H1 (cell line): ENCODE measurements at regions not wholly inside any gene's neighbourhood (a gene's known extent, or its start where the extent isn't known, plus 50 kb on each side); places are given as distances from the start of the nearest gene placed in this dataset.

Experiments used
- CTCF ChIA-PET: fragments of 300-600 bp; sonication (Branson Sonifier 250); formaldehyde crosslinking; loops from one replicate; lab custom pipeline; 2021; ENCODE audit not compliant: partially characterized antibody; lab: Charles Lee
- POLR2A ChIA-PET: fragments of 300-600 bp; sonication (Branson Sonifier 250); formaldehyde crosslinking; loops from one replicate; lab custom pipeline; 2021; ENCODE audit warnings: inconsistent platforms; ENCODE audit not compliant: partially characterized antibody; lab: Charles Lee
- DNase-seq, 2 experiments: peaks; one replicate each; pipeline versions ENCODE4 v3.0.0 to v3.0.0-alpha.2; 2010 to 2022; ENCODE audit warnings: low spot score in 2 of 2, low read depth in 1 of 2, mixed read lengths in 1 of 2
- FAIRE-seq: peaks from 2 replicates; lab custom pipeline; 2011; peaks lifted over from hg19 to GRCh38; lab: Jason Lieb, UNC
- H2AFZ ChIP-seq: 2 replicates; pipeline ENCODE4 v1.8.1; 2012; ENCODE audit warnings: low read length, inconsistent platforms
- H2AK5ac ChIP-seq: 2 replicates; pipeline ENCODE4 v1.6.1; 2013; ENCODE audit warnings: low read depth, low read length
- H2BK120ac ChIP-seq: replicated peaks from 2 replicates; pipeline ENCODE3; 2013; ENCODE audit warnings: low read depth, low read length, inconsistent platforms
- H2BK12ac ChIP-seq: 2 replicates; pipeline ENCODE4 v1.6.1; 2013; ENCODE audit warnings: low read depth, low read length
- H2BK15ac ChIP-seq: 2 replicates; pipeline ENCODE4 v1.6.1; 2013; ENCODE audit warnings: low read length
- H2BK20ac ChIP-seq: 2 replicates; pipeline ENCODE4 v1.6.1; 2013; ENCODE audit warnings: low read length
- H2BK5ac ChIP-seq: 2 replicates; pipeline ENCODE4 v1.6.1; 2013; ENCODE audit warnings: low read depth, low read length
- H3K14ac ChIP-seq: 2 replicates; pipeline ENCODE4 v1.6.1; 2013; ENCODE audit warnings: inconsistent platforms; ENCODE audit not compliant: insufficient read length
- H3K18ac ChIP-seq: 2 replicates; pipeline ENCODE4 v1.6.1; 2013; ENCODE audit warnings: low read length; ENCODE audit errors: extremely low read depth
- H3K23ac ChIP-seq: 2 replicates; pipeline ENCODE4 v1.6.1; 2013; ENCODE audit warnings: inconsistent platforms; ENCODE audit not compliant: insufficient read length
- H3K23me2 ChIP-seq: 2 replicates; pipeline ENCODE4 v1.6.1; 2013; ENCODE audit warnings: low read depth, low read length
- H3K27ac ChIP-seq: 2 replicates; pipeline ENCODE4 v1.6.1; 2011; ENCODE audit warnings: low read depth, low read length, inconsistent platforms
- H3K27me3 ChIP-seq, 4 experiments: replicated peaks in 1 of 4; 1 replicate in 1 of 4; 2 replicates in 3 of 4; pipeline versions ENCODE4 v1.6.1 to v1.8.1; 2011 to 2013; ENCODE audit warnings: low read length in 3 of 4, mild to moderate bottlenecking in 3 of 4, inconsistent platforms in 2 of 4, mixed read lengths in 2 of 4, moderate library complexity in 1 of 4; ENCODE audit not compliant: control insufficient read depth in 3 of 4, insufficient read depth in 3 of 4; ENCODE audit errors: extremely low read depth in 1 of 4
- H3K36me3 ChIP-seq, 4 experiments: 2 replicates each; pipeline versions ENCODE4 v1.6.1 to v1.8.1; 2011 to 2013; ENCODE audit warnings: mild to moderate bottlenecking in 4 of 4, low read length in 3 of 4, moderate library complexity in 2 of 4, control low read depth in 1 of 4, inconsistent platforms in 1 of 4; ENCODE audit not compliant: insufficient read depth in 4 of 4, control insufficient read depth in 2 of 4
- H3K4ac ChIP-seq: replicated peaks from 2 replicates; pipeline ENCODE3; 2013; ENCODE audit warnings: low read length, low read depth, mixed read lengths, inconsistent platforms; ENCODE audit not compliant: insufficient read length
- H3K4me1 ChIP-seq, 4 experiments: replicated peaks in 1 of 4; 1 replicate in 1 of 4; 2 replicates in 3 of 4; pipeline versions ENCODE4 v1.6.1 to v1.8.1; 2011 to 2013; ENCODE audit warnings: low read length in 3 of 4, inconsistent platforms in 2 of 4, mixed read lengths in 1 of 4; ENCODE audit not compliant: insufficient read depth in 4 of 4, control insufficient read depth in 3 of 4
- H3K4me2 ChIP-seq, 2 experiments: 2 replicates each; pipeline versions ENCODE4 v1.6.1 to v1.8.1; 2011 to 2013; ENCODE audit warnings: low read depth in 2 of 2, low read length in 2 of 2, control low read depth in 1 of 2, inconsistent platforms in 1 of 2, mild to moderate bottlenecking in 1 of 2; ENCODE audit not compliant: insufficient read depth in 1 of 2
- H3K4me3 ChIP-seq, 4 experiments: fragments of 200-600, 300-600 bp in 1 of 4; sonication (generic), shearing (Covaris generic), sonication (Bioruptor Twin) in 1 of 4; 2 replicates each; pipeline versions ENCODE4 v1.5.1 to v1.8.1; 2011 to 2016; ENCODE audit warnings: low read length in 4 of 4, low read depth in 3 of 4, control low read depth in 2 of 4, inconsistent platforms in 2 of 4, mild to moderate bottlenecking in 2 of 4, mixed read lengths in 1 of 4, moderate library complexity in 1 of 4; ENCODE audit not compliant: insufficient read depth in 2 of 4; ENCODE audit errors: extremely low read depth in 1 of 4
- H3K56ac ChIP-seq: replicated peaks from 2 replicates; pipeline ENCODE3; 2013; ENCODE audit warnings: low read depth, mild to moderate bottlenecking, mixed read lengths, low read length, inconsistent platforms; ENCODE audit not compliant: insufficient read length
- H3K79me1 ChIP-seq: 2 replicates; pipeline ENCODE4 v1.6.1; 2013; ENCODE audit warnings: low read depth, low read length, control low read depth
- H3K79me2 ChIP-seq, 2 experiments: 2 replicates each; pipeline versions ENCODE4 v1.6.1 to v1.8.1; 2012 to 2013; ENCODE audit warnings: low read length in 2 of 2, mild to moderate bottlenecking in 2 of 2, inconsistent platforms in 1 of 2; ENCODE audit not compliant: insufficient read depth in 2 of 2, control insufficient read depth in 1 of 2
- H3K9ac ChIP-seq, 4 experiments: replicated peaks in 1 of 4; 1 replicate in 1 of 4; 2 replicates in 3 of 4; pipeline versions ENCODE4 v1.6.1 to v1.8.1; 2011 to 2013; ENCODE audit warnings: low read depth in 3 of 4, low read length in 3 of 4, control low read depth in 2 of 4, mild to moderate bottlenecking in 2 of 4, moderate library complexity in 2 of 4, inconsistent platforms in 1 of 4; ENCODE audit errors: extremely low read depth in 1 of 4
- H3K9me3 ChIP-seq, 2 experiments: 2 replicates each; pipeline versions ENCODE4 v1.6.1 to v1.8.1; 2012 to 2013; ENCODE audit warnings: mild to moderate bottlenecking in 2 of 2, moderate library complexity in 2 of 2, control low read depth in 1 of 2, inconsistent platforms in 1 of 2, low read depth in 1 of 2, low read length in 1 of 2, mixed read lengths in 1 of 2; ENCODE audit not compliant: insufficient read depth in 2 of 2
- H4K20me1 ChIP-seq, 2 experiments: replicated peaks in 1 of 2; 2 replicates each; pipeline versions ENCODE3 to v1.8.1; 2011 to 2013; ENCODE audit warnings: inconsistent platforms in 2 of 2, low read length in 2 of 2, mild to moderate bottlenecking in 1 of 2; ENCODE audit not compliant: insufficient read depth in 2 of 2, control insufficient read depth in 1 of 2
- H4K5ac ChIP-seq: 2 replicates; pipeline ENCODE4 v1.6.1; 2013; ENCODE audit warnings: low read length, low read depth, mixed read lengths, inconsistent platforms; ENCODE audit not compliant: insufficient read length
- H4K8ac ChIP-seq: 2 replicates; pipeline ENCODE4 v1.8.0; 2013; ENCODE audit warnings: mild to moderate bottlenecking, moderate library complexity, low read length, inconsistent platforms; ENCODE audit not compliant: insufficient read depth; ENCODE audit errors: extremely low read depth
- H4K91ac ChIP-seq: replicated peaks from 2 replicates; pipeline ENCODE3; 2013; ENCODE audit warnings: low read length, mixed read lengths, inconsistent platforms; ENCODE audit not compliant: insufficient read length
- CHD2 ChIP-seq: IDR thresholded peaks from 2 replicates; pipeline ENCODE4 v1.6.1; 2012; ENCODE audit warnings: low read length, improper control_type of control experiment
- POLR2AphosphoS5 ChIP-seq: IDR thresholded peaks from 2 replicates; pipeline ENCODE4 v1.6.1; 2011; ENCODE audit warnings: low read depth, low read length
- POU5F1 ChIP-seq: IDR thresholded peaks from 2 replicates; pipeline ENCODE4 v1.6.1; 2011; ENCODE audit warnings: low read depth, mild to moderate bottlenecking, low read length, moderate library complexity
- SIRT6 ChIP-seq: IDR thresholded peaks from one replicate; pipeline ENCODE4 v1.7.1; 2012; ENCODE audit warnings: low read length, inconsistent platforms
- TCF12 ChIP-seq: IDR thresholded peaks from 2 replicates; pipeline ENCODE4 v1.6.1; 2011; ENCODE audit warnings: low read depth, mild to moderate bottlenecking, low read length
- ZNF274 ChIP-seq: IDR thresholded peaks from 2 replicates; pipeline ENCODE4 v1.7.0; 2012; ENCODE audit warnings: low read length, borderline replicate concordance; ENCODE audit errors: extremely low read depth
- WGBS, 2 experiments: shearing (Covaris generic) in 1 of 2; methylation state at CpG; one replicate each; pipeline versions ENCODE4 v1.1.6 to v1.1.7; 2013 to 2015; ENCODE audit warnings: low lambda C conversion rate in 2 of 2, mixed read lengths in 2 of 2, inconsistent platforms in 1 of 2, low coverage in 1 of 2, missing lambda C conversion rate in 1 of 2; ENCODE audit not compliant: insufficient replicate concordance in 2 of 2, insufficient coverage in 1 of 2, insufficient read length in 1 of 2; ENCODE audit errors: extremely low coverage in 1 of 2, missing lambda C conversion rate in 1 of 2; 5-methylcytosine and 5-hydroxymethylcytosine counted together

- Histone ChIP-seq H2BK5ac (no peak overlapping the region; the same call in 1 of the 2 replicates), H2BK12ac (no peak overlapping the region), H3K27me3 (peaks cover 0 to 3% (median 0%) of the 10 kb centered on the region in 4 experiments; a peak in 4 of 7 replicates), H2AK5ac (no peak overlapping the region), H2BK15ac (no peak overlapping the region), H2BK20ac (no peak overlapping the region), H3K56ac (no peak overlapping the region), H3K14ac (no peak overlapping the region), H4K8ac (no peak overlapping the region), H3K36me3 (no peaks in the 10 kb centered on the region), H4K91ac (no peak overlapping the region), H3K9me3 (no peaks in the 10 kb centered on the region), H3K9ac (no peak overlapping the region), H3K23ac (no peak overlapping the region), H3K4me1 (peaks cover 13 to 34% (median 31%) of the 10 kb centered on the region in 4 experiments), H2BK120ac (no peak overlapping the region), H3K4me3 (peak overlapping the region; percentile 16 to 59 (median 32); a peak in 7 of 8 replicates), H4K5ac (no peak overlapping the region), H3K79me2 (no peaks in the 10 kb centered on the region), H3K18ac (peak overlapping the region; percentile 63; the same call in 1 of the 2 replicates), H3K23me2 (peaks cover 5% of the 10 kb centered on the region; the same call in 1 of the 2 replicates), H3K4me2 (peak overlapping the region; percentile 84 to 93), H3K4ac (no peak overlapping the region), H3K27ac (no peak overlapping the region), H2AFZ (no peak overlapping the region), H3K79me1 (no peaks in the 10 kb centered on the region), H4K20me1 (no peaks in the 10 kb centered on the region)
- WGBS, 2 experiments: 3% methylated on average over 19 of the region's 19 CpGs; no CpG with 5 or more reads in 1 of the 2 experiments
- CTCF ChIA-PET: no interaction called here
- no peak for DNase-seq
- POLR2A ChIA-PET: no interaction called here
- FAIRE-seq: no peak
- TF ChIP-seq ZNF274 (no peak), POLR2AphosphoS5 (no peak), POU5F1 (0 out of 2 replicates have a peak, but pooled peaks have one; percentile 25), TCF12 (no peak), CHD2 (no peak), SIRT6 (no peak)
Measured at GRCh38 chr14:97413022-97413539, 615.9 kb downstream of the VRK1 start.
